PFSK-1 (cell line): ENCODE measurements at regions not wholly inside any gene's neighbourhood (a gene's known extent, or its start where the extent isn't known, plus 50 kb on each side); places are given as distances from the start of the nearest gene placed in this dataset.

ENCODE experiments used
- FOXP2 ChIP-seq: optimal IDR thresholded peaks from 2 replicates; pipeline ENCODE3; 2011; ENCODE audit warnings: borderline replicate concordance, control low read depth, inconsistent platforms; ENCODE audit not compliant: insufficient read depth; ENCODE audit errors: extremely low read length, extremely low read depth
- POLR2AphosphoS5 ChIP-seq: IDR thresholded peaks from 2 replicates; pipeline ENCODE4 v1.6.1; 2012; ENCODE audit warnings: low read depth, mild to moderate bottlenecking, control low read depth, low read length, moderate library complexity
- REST ChIP-seq, 2 experiments: IDR thresholded peaks; 2 replicates each; pipeline versions ENCODE4 v1.6.1 to v1.8.0; 2011 to 2012; ENCODE audit warnings: low read depth in 2 of 2, low read length in 2 of 2, control low read depth in 1 of 2, inconsistent platforms in 1 of 2, mild to moderate bottlenecking in 1 of 2, moderate library complexity in 1 of 2; ENCODE audit not compliant: insufficient read depth in 1 of 2
- SIN3A ChIP-seq: IDR thresholded peaks from 2 replicates; pipeline ENCODE4 v1.6.1; 2012; ENCODE audit warnings: mild to moderate bottlenecking, low read length, moderate library complexity, borderline replicate concordance; ENCODE audit not compliant: insufficient read depth
- TAF1 ChIP-seq: IDR thresholded peaks from 2 replicates; pipeline ENCODE4 v1.6.1; 2012; ENCODE audit warnings: low read length, control low read depth, borderline replicate concordance; ENCODE audit not compliant: insufficient read depth

GRCh38 chr5:93644760-93645159 lies 61.7 kb downstream of the NR2F1 start:
- no peak for TF ChIP-seq POLR2AphosphoS5
- no peak for TF ChIP-seq REST (IDR thresholded peaks at IDR 0.05; ENCODE audit: insufficient read depth in 1 of 2, low read depth in 2 of 2, low read length in 2 of 2)
- no peak for TF ChIP-seq SIN3A
- no peak for TF ChIP-seq FOXP2
- no peak for TF ChIP-seq TAF1
